A549 (cell line): ENCODE measurements at regions not wholly inside any gene's neighbourhood (a gene's known extent, or its start where the extent isn't known, plus 50 kb on each side); places are given as distances from the start of the nearest gene placed in this dataset.

Experiments
- JUN ChIP-seq, 2 experiments: fragments of >200 bp; sonication (Bioruptor Twin); formaldehyde crosslinking; IDR thresholded peaks; 2 replicates in 1 of 2; 3 replicates in 1 of 2; pipeline ENCODE4 v1.6.1; 2016 to 2017
- TF ChIP-seq, protein P1 (sequence below): fragments of 200-600 bp; sonication (generic); IDR thresholded peaks from 2 replicates; pipeline ENCODE4 v1.6.1; 2016; ENCODE audit warnings: antibody characterized with exemption, mild to moderate bottlenecking, moderate library complexity

DNA sequence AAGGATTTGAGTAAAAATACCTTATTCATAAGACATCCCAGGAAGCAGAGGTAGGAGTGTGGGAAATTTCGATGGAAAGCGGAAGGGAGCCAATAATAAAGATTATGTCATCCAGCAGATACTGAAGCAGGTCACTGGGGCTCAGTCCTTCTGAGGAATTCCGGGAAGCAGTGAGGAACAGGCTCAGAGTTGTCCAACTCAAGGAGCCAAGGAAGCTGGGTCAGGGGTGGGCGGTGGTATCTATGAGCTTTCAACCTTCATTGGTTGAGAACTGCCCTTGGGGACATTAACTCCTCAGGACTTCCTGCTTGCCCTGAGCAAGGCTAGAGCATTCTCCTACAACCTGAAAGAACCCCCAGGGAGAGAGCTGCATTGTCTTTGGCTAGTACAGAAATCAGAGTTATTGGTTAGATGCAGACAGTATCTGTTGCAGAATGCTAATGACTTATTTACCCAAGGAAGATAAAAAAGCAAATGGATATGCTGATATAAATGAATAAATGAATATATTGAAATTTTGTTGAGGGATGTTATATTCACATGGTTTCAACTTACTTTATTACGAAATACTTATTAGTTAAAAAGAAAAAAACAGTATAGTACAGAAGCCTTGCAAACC, 68.2 kb downstream of the DMP1 start:
- TF ChIP-seq JUN (IDR thresholded peaks at IDR 0.05), result no peak
- TF ChIP-seq, protein P1, sequence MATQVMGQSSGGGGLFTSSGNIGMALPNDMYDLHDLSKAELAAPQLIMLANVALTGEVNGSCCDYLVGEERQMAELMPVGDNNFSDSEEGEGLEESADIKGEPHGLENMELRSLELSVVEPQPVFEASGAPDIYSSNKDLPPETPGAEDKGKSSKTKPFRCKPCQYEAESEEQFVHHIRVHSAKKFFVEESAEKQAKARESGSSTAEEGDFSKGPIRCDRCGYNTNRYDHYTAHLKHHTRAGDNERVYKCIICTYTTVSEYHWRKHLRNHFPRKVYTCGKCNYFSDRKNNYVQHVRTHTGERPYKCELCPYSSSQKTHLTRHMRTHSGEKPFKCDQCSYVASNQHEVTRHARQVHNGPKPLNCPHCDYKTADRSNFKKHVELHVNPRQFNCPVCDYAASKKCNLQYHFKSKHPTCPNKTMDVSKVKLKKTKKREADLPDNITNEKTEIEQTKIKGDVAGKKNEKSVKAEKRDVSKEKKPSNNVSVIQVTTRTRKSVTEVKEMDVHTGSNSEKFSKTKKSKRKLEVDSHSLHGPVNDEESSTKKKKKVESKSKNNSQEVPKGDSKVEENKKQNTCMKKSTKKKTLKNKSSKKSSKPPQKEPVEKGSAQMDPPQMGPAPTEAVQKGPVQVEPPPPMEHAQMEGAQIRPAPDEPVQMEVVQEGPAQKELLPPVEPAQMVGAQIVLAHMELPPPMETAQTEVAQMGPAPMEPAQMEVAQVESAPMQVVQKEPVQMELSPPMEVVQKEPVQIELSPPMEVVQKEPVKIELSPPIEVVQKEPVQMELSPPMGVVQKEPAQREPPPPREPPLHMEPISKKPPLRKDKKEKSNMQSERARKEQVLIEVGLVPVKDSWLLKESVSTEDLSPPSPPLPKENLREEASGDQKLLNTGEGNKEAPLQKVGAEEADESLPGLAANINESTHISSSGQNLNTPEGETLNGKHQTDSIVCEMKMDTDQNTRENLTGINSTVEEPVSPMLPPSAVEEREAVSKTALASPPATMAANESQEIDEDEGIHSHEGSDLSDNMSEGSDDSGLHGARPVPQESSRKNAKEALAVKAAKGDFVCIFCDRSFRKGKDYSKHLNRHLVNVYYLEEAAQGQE, result no peak
